DND-41 (cell line): ENCODE measurements at regions not wholly inside any gene's neighbourhood (a gene's known extent, or its start where the extent isn't known, plus 50 kb on each side); places are given as distances from the start of the nearest gene placed in this dataset.

Experiments used
- CTCF ChIP-seq: IDR thresholded peaks from 2 replicates; pipeline ENCODE4 v1.5.1; 2012; ENCODE audit warnings: borderline replicate concordance, low read length, moderate library complexity, mild to moderate bottlenecking; ENCODE audit not compliant: poor library complexity, severe bottlenecking; ENCODE audit errors: extremely low read depth
- EZH2 ChIP-seq: IDR thresholded peaks from 3 replicates; pipeline ENCODE4 v1.6.1; 2012; ENCODE audit warnings: borderline replicate concordance, low read depth, mild to moderate bottlenecking, moderate library complexity, low read length, inconsistent platforms; ENCODE audit not compliant: severe bottlenecking

GRCh38 chrX:3962511-3963311 lies 249.3 kb upstream of the PRKX start:
- TF ChIP-seq CTCF = peak; percentile 33
- no peak for TF ChIP-seq EZH2
